ENCODE measurements at regions not wholly inside any gene's neighbourhood (a gene's known extent, or its start where the extent isn't known, plus 50 kb on each side); places are given as distances from the start of the nearest gene placed in this dataset.

DNA sequence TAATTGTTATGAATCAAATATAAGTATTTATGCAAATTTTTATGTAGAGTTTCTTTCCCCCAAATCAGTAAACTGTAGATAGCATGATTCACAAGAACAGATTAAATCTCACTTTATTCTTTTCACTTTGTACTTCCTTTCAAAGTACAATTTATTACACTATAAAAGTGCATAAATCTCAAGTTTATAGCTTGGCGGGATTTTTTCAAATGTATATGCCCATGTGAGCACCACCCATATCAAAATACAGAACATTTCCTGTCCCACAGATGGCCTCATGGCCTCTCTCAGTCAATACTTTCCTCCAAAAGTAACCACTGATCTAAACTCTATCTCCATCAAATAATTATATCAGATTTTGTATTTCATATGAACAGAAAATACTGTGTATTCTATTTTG is 196.1 kb upstream of the THRB start:
- TF ChIP-seq ZBTB17 (tag by site-specific recombination; IDR thresholded peaks at IDR 0.05) (no peak), ZBTB1 (tag by site-specific recombination; IDR thresholded peaks at IDR 0.05) (no peak), KLF10 (tag by site-specific recombination; IDR thresholded peaks at IDR 0.05) (no peak), ZNF785 (tag by site-specific recombination; IDR thresholded peaks at IDR 0.05) (no peak), ZNF792 (tag by site-specific recombination; IDR thresholded peaks at IDR 0.05) (no peak), ZNF24 (tag by site-specific recombination; IDR thresholded peaks at IDR 0.05) (no peak), ZNF324 (tag by site-specific recombination; IDR thresholded peaks at IDR 0.05) (no peak), ZNF121 (tag by site-specific recombination; IDR thresholded peaks at IDR 0.05) (no peak)
- TF ChIP-seq, protein P1, sequence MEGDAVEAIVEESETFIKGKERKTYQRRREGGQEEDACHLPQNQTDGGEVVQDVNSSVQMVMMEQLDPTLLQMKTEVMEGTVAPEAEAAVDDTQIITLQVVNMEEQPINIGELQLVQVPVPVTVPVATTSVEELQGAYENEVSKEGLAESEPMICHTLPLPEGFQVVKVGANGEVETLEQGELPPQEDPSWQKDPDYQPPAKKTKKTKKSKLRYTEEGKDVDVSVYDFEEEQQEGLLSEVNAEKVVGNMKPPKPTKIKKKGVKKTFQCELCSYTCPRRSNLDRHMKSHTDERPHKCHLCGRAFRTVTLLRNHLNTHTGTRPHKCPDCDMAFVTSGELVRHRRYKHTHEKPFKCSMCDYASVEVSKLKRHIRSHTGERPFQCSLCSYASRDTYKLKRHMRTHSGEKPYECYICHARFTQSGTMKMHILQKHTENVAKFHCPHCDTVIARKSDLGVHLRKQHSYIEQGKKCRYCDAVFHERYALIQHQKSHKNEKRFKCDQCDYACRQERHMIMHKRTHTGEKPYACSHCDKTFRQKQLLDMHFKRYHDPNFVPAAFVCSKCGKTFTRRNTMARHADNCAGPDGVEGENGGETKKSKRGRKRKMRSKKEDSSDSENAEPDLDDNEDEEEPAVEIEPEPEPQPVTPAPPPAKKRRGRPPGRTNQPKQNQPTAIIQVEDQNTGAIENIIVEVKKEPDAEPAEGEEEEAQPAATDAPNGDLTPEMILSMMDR (tag by site-specific recombination; IDR thresholded peaks at IDR 0.05), result no peak

All from HEK293 (cell line).